PFSK-1 (cell line): ENCODE measurements at regions not wholly inside any gene's neighbourhood (a gene's known extent, or its start where the extent isn't known, plus 50 kb on each side); places are given as distances from the start of the nearest gene placed in this dataset.

Experiments used
- FOXP2 ChIP-seq: optimal IDR thresholded peaks from 2 replicates; pipeline ENCODE3; 2011; ENCODE audit warnings: borderline replicate concordance, control low read depth, inconsistent platforms; ENCODE audit not compliant: insufficient read depth; ENCODE audit errors: extremely low read length, extremely low read depth
- POLR2AphosphoS5 ChIP-seq: IDR thresholded peaks from 2 replicates; pipeline ENCODE4 v1.6.1; 2012; ENCODE audit warnings: low read depth, mild to moderate bottlenecking, control low read depth, low read length, moderate library complexity
- REST ChIP-seq, 2 experiments: IDR thresholded peaks; 2 replicates each; pipeline versions ENCODE4 v1.6.1 to v1.8.0; 2011 to 2012; ENCODE audit warnings: low read depth in 2 of 2, low read length in 2 of 2, control low read depth in 1 of 2, inconsistent platforms in 1 of 2, mild to moderate bottlenecking in 1 of 2, moderate library complexity in 1 of 2; ENCODE audit not compliant: insufficient read depth in 1 of 2
- SIN3A ChIP-seq: IDR thresholded peaks from 2 replicates; pipeline ENCODE4 v1.6.1; 2012; ENCODE audit warnings: mild to moderate bottlenecking, low read length, moderate library complexity, borderline replicate concordance; ENCODE audit not compliant: insufficient read depth
- TAF1 ChIP-seq: IDR thresholded peaks from 2 replicates; pipeline ENCODE4 v1.6.1; 2012; ENCODE audit warnings: low read length, control low read depth, borderline replicate concordance; ENCODE audit not compliant: insufficient read depth

DNA sequence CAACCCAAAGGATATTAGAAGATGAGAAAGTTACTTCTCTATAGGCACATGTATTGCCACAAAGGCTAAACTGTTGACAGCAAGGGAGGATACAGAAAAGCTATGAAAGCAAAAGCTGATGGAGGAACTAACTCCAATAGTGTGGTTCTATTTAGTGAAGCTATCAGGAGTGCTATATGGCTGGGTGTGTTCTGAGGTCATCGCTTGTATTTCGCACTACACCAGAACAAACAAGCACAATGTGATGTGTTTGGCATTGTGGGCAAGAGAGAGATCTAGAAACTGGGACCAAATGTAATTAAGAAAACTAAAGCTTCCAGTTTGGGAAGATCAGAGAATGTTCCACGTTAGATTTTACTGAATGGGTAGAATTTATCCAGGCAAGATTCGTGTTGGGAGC lies 220.4 kb upstream of the UMPS start:
- TF ChIP-seq POLR2AphosphoS5 (no peak), REST (IDR thresholded peaks at IDR 0.05; ENCODE audit: insufficient read depth in 1 of 2, low read depth in 2 of 2, low read length in 2 of 2) (no peak), TAF1 (no peak), SIN3A (no peak), FOXP2 (no peak)
